IMR-90 (cell line): ENCODE measurements at regions not wholly inside any gene's neighbourhood (a gene's known extent, or its start where the extent isn't known, plus 50 kb on each side); places are given as distances from the start of the nearest gene placed in this dataset.

ENCODE experiments used
- ATAC-seq: fragments of 200-7000 bp; cut with Tn5 transposase; 2 replicates; pipeline ENCODE4 v1.9.1; 2020; ENCODE audit warnings: low read depth, mild to moderate bottlenecking, moderate library complexity
- BruUV-seq: library from RNA; stranded (reverse); fragments of 400-500 nt; replicated peaks from 2 replicates; lab custom pipeline; 2021; lab: Mats Ljungman, UMichigan
- CTCF ChIA-PET: fragments of 300-600 bp; formaldehyde crosslinking; extraction: SDS; loops from one replicate; lab custom pipeline; 2021; ENCODE audit warnings: antibody characterized with exemption; lab: Yijun Ruan, JAX
- POLR2A ChIA-PET: fragments of 300-600 bp; sonication (Branson Sonifier 250); formaldehyde crosslinking; loops from one replicate; lab custom pipeline; 2022; ENCODE audit warnings: antibody characterized with exemption; ENCODE audit not compliant: unreplicated experiment; lab: Charles Lee
- DNase-seq: peaks from one replicate; pipeline ENCODE4 v3.0.0; 2013
- H2AFZ ChIP-seq: replicated peaks from 2 replicates; pipeline ENCODE3; 2013; ENCODE audit warnings: low read length, mild to moderate bottlenecking; ENCODE audit not compliant: poor library complexity
- H2AK5ac ChIP-seq: 2 replicates; pipeline ENCODE4 v1.6.1; 2013; ENCODE audit warnings: low read depth, low read length, inconsistent platforms
- H2AK9ac ChIP-seq: replicated peaks from 2 replicates; pipeline ENCODE3; 2013; ENCODE audit warnings: mild to moderate bottlenecking, low read depth, low read length, moderate library complexity; ENCODE audit not compliant: poor library complexity
- H2BK120ac ChIP-seq: 2 replicates; pipeline ENCODE4 v1.6.1; 2013; ENCODE audit warnings: low read depth, low read length, inconsistent platforms
- H2BK15ac ChIP-seq: 3 replicates; pipeline ENCODE4 v1.6.1; 2013; ENCODE audit warnings: low read depth, low read length, inconsistent platforms
- H2BK20ac ChIP-seq: 2 replicates; pipeline ENCODE4 v1.6.1; 2013; ENCODE audit warnings: low read depth, mild to moderate bottlenecking, inconsistent platforms, low read length, moderate library complexity
- H2BK5ac ChIP-seq: 2 replicates; pipeline ENCODE4 v1.6.1; 2013; ENCODE audit warnings: mild to moderate bottlenecking, low read depth, low read length, inconsistent platforms; ENCODE audit not compliant: poor library complexity, severe bottlenecking
- H3K14ac ChIP-seq: replicated peaks from 2 replicates; pipeline ENCODE4 v1.6.1; 2013; ENCODE audit warnings: low read depth, low read length, inconsistent platforms
- H3K18ac ChIP-seq: 2 replicates; pipeline ENCODE4 v1.6.1; 2013; ENCODE audit warnings: low read depth, low read length, control low read depth
- H3K23ac ChIP-seq: 2 replicates; pipeline ENCODE4 v1.6.1; 2013; ENCODE audit warnings: low read depth, low read length, inconsistent platforms
- H3K27ac ChIP-seq: 2 replicates; pipeline ENCODE4 v1.5.1; 2013; ENCODE audit warnings: mild to moderate bottlenecking, control low read depth, low read length; ENCODE audit not compliant: insufficient read depth
- H3K27me3 ChIP-seq: 2 replicates; pipeline ENCODE4 v1.6.1; 2013; ENCODE audit warnings: low read length; ENCODE audit not compliant: control insufficient read depth, insufficient read depth
- H3K36me3 ChIP-seq: 2 replicates; pipeline ENCODE4 v1.6.1; 2013; ENCODE audit warnings: low read length, mixed read lengths; ENCODE audit not compliant: control insufficient read depth, insufficient read depth
- H3K4ac ChIP-seq: 2 replicates; pipeline ENCODE4 v1.6.1; 2013; ENCODE audit warnings: low read depth, low read length, inconsistent platforms
- H3K4me1 ChIP-seq: 2 replicates; pipeline ENCODE4 v1.6.1; 2013; ENCODE audit warnings: low read length, mixed read lengths; ENCODE audit not compliant: control insufficient read depth, insufficient read depth
- H3K4me2 ChIP-seq: 2 replicates; pipeline ENCODE4 v1.6.1; 2013; ENCODE audit warnings: low read depth, mild to moderate bottlenecking, control low read depth, low read length, moderate library complexity
- H3K4me3 ChIP-seq: 2 replicates; pipeline ENCODE4 v1.5.1; 2013; ENCODE audit warnings: low read depth, mild to moderate bottlenecking, control low read depth, low read length, moderate library complexity; ENCODE audit not compliant: insufficient read depth
- H3K56ac ChIP-seq: 2 replicates; pipeline ENCODE4 v1.6.1; 2013; ENCODE audit warnings: low read length, inconsistent platforms; ENCODE audit not compliant: insufficient read depth; ENCODE audit errors: extremely low read depth
- H3K79me1 ChIP-seq, 2 experiments: 2 replicates each; pipeline ENCODE4 v1.6.1; 2013; ENCODE audit warnings: low read length in 2 of 2, inconsistent platforms in 1 of 2, low read depth in 1 of 2
- H3K9ac ChIP-seq: 2 replicates; pipeline ENCODE4 v1.6.1; 2013; ENCODE audit warnings: low read depth, low read length, control low read depth
- H3K9me1 ChIP-seq: 2 replicates; pipeline ENCODE4 v1.6.1; 2013; ENCODE audit warnings: low read length, inconsistent platforms; ENCODE audit not compliant: insufficient read depth
- H3K9me3 ChIP-seq: 2 replicates; pipeline ENCODE4 v1.6.1; 2013; ENCODE audit warnings: low read length; ENCODE audit not compliant: control insufficient read depth, insufficient read depth
- H4K20me1 ChIP-seq: 2 replicates; pipeline ENCODE4 v1.6.1; 2013; ENCODE audit warnings: low read length, inconsistent platforms; ENCODE audit not compliant: insufficient read depth
- H4K5ac ChIP-seq: 2 replicates; pipeline ENCODE4 v1.6.1; 2013; ENCODE audit warnings: mild to moderate bottlenecking, low read depth, low read length, control low read depth
- H4K8ac ChIP-seq, 2 experiments: 2 replicates each; pipeline ENCODE4 v1.6.1; 2013; ENCODE audit warnings: low read depth in 2 of 2, low read length in 2 of 2, control low read depth in 1 of 2, inconsistent platforms in 1 of 2
- H4K91ac ChIP-seq: 2 replicates; pipeline ENCODE4 v1.6.1; 2013; ENCODE audit warnings: low read depth, low read length, inconsistent platforms; ENCODE audit not compliant: insufficient read depth
- BHLHE40 ChIP-seq: fragments of 150-350 bp; IDR thresholded peaks from 2 replicates; pipeline ENCODE4 v1.6.1; 2016; ENCODE audit warnings: mild to moderate bottlenecking, low read depth, low read length
- CEBPB ChIP-seq: IDR thresholded peaks from 2 replicates; pipeline ENCODE4 v1.6.1; 2012; ENCODE audit warnings: low read depth, low read length, improper control_type of control experiment
- CHD1 ChIP-seq: IDR thresholded peaks from 2 replicates; pipeline ENCODE4 v1.6.1; 2012; ENCODE audit warnings: low read depth, low read length, improper control_type of control experiment
- CTCF ChIP-seq: conservative IDR thresholded peaks from 2 replicates; pipeline ENCODE4 v1.5.1; 2012; ENCODE audit warnings: mild to moderate bottlenecking, low read depth, low read length, improper control_type of control experiment
- FOS ChIP-seq: fragments of 150-350 bp; IDR thresholded peaks from 2 replicates; pipeline ENCODE4 v1.6.1; 2016; ENCODE audit warnings: low read depth, low read length
- MAFK ChIP-seq: IDR thresholded peaks from 2 replicates; pipeline ENCODE4 v1.6.1; 2012; ENCODE audit warnings: low read depth, low read length, improper control_type of control experiment
- MAZ ChIP-seq: IDR thresholded peaks from 2 replicates; pipeline ENCODE4 v1.6.1; 2012; ENCODE audit warnings: low read depth, mild to moderate bottlenecking, low read length, improper control_type of control experiment, moderate library complexity, borderline replicate concordance
- MXI1 ChIP-seq: IDR thresholded peaks from 2 replicates; pipeline ENCODE4 v1.6.1; 2012; ENCODE audit warnings: low read depth, mild to moderate bottlenecking, low read length, moderate library complexity, borderline replicate concordance
- NFE2L2 ChIP-seq: fragments of 150-350 bp; IDR thresholded peaks from 2 replicates; pipeline ENCODE4 v1.6.1; 2016; ENCODE audit warnings: low read depth, mild to moderate bottlenecking, low read length
- POLR2A ChIP-seq: IDR thresholded peaks from 2 replicates; pipeline ENCODE4 v1.6.1; 2012; ENCODE audit warnings: mild to moderate bottlenecking, low read depth, low read length
- RAD21 ChIP-seq: IDR thresholded peaks from 2 replicates; pipeline ENCODE4 v1.6.1; 2012; ENCODE audit warnings: low read length, improper control_type of control experiment
- RCOR1 ChIP-seq: IDR thresholded peaks from 2 replicates; pipeline ENCODE4 v1.6.1; 2012; ENCODE audit warnings: mild to moderate bottlenecking, low read length, improper control_type of control experiment; ENCODE audit not compliant: insufficient replicate concordance
- RFX5 ChIP-seq: IDR thresholded peaks from 2 replicates; pipeline ENCODE4 v1.8.0; 2012; ENCODE audit warnings: low read depth, mild to moderate bottlenecking, low read length, moderate library complexity
- SMC3 ChIP-seq: fragments of 150-350 bp; IDR thresholded peaks from 2 replicates; pipeline ENCODE4 v1.6.1; 2016; ENCODE audit warnings: low read depth, mild to moderate bottlenecking, antibody characterized with exemption, low read length, moderate library complexity
- USF2 ChIP-seq: fragments of 150-350 bp; IDR thresholded peaks from 2 replicates; pipeline ENCODE4 v1.6.1; 2017; ENCODE audit warnings: mild to moderate bottlenecking, antibody characterized with exemption, low read length, low read depth
- dilution Hi-C: fragments of 300-500 bp; cut with HindIII; formaldehyde crosslinking; loops from one replicate; pipeline ENCODE4 v1.14.3; 2018; ENCODE audit warnings: low sequenced_read_pairs; ENCODE audit not compliant: unreplicated experiment
- in situ Hi-C: fragments of 300-500 bp; cut with MboI; formaldehyde crosslinking; loops from 3 replicates; pipeline ENCODE4 v1.14.3; 2019; ENCODE audit warnings: low sequenced_read_pairs, inconsistent platforms, mixed read lengths
- intact Hi-C: fragments of 100-400 bp; cut with micrococcal nuclease; formaldehyde crosslinking; loops from 2 replicates; pipeline ENCODE4 v1.10.0; 2022
- TF ChIP-seq, protein P1 (sequence below): fragments of 150-350 bp; IDR thresholded peaks from 2 replicates; pipeline ENCODE4 v1.6.1; 2016; ENCODE audit warnings: low read depth, mild to moderate bottlenecking, low read length, moderate library complexity, borderline replicate concordance

GRCh38 chr5:61850696-61851095 is 455.3 kb upstream of the KIF2A start:
- ATAC-seq (no peak), DNase-seq (no peak)
- Histone ChIP-seq H2BK120ac (no peak overlapping the region), H3K4ac (no peak overlapping the region), H3K4me2 (no peak overlapping the region), H3K9me1 (no peaks in the 10 kb centered on the region), H3K56ac (no peak overlapping the region), H2AK5ac (no peak overlapping the region), H3K9me3 (no peaks in the 10 kb centered on the region), H2BK5ac (no peak overlapping the region), H3K23ac (no peak overlapping the region), H3K4me1 (no peaks in the 10 kb centered on the region), H2AFZ (no peak overlapping the region), H3K14ac (no peak overlapping the region), H2BK15ac (no peak overlapping the region), H4K20me1 (no peaks in the 10 kb centered on the region), H3K79me1 (no peaks in the 10 kb centered on the region), H3K27me3 (no peaks in the 10 kb centered on the region), H4K91ac (no peak overlapping the region), H3K9ac (no peak overlapping the region), H4K8ac (no peak overlapping the region), H3K36me3 (no peaks in the 10 kb centered on the region), H3K18ac (no peak overlapping the region), H2BK20ac (no peak overlapping the region), H3K27ac (no peak overlapping the region), H2AK9ac (no peak overlapping the region), H4K5ac (no peak overlapping the region), H3K4me3 (no peak overlapping the region)
- TF ChIP-seq MXI1 (no peak), CTCF (no peak), POLR2A (no peak), BHLHE40 (no peak), RCOR1 (no peak), FOS (no peak), RFX5 (no peak), SMC3 (no peak), NFE2L2 (no peak), CHD1 (no peak), CEBPB (no peak), MAFK (no peak), RAD21 (no peak), USF2 (no peak), MAZ (no peak)
- TF ChIP-seq, protein P1, sequence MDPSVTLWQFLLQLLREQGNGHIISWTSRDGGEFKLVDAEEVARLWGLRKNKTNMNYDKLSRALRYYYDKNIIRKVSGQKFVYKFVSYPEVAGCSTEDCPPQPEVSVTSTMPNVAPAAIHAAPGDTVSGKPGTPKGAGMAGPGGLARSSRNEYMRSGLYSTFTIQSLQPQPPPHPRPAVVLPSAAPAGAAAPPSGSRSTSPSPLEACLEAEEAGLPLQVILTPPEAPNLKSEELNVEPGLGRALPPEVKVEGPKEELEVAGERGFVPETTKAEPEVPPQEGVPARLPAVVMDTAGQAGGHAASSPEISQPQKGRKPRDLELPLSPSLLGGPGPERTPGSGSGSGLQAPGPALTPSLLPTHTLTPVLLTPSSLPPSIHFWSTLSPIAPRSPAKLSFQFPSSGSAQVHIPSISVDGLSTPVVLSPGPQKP: no peak
- ChIA-PET CTCF (no interaction called here), POLR2A (no interaction called here)
- in situ Hi-C loops: no loop called here
- dilution Hi-C loops: no loop called here
- intact Hi-C loops: no loop called here
- no TSS peak for BruUV-seq
